Peyer's patch (tissue), 4 donors: ENCODE measurements at regions not wholly inside any gene's neighbourhood (a gene's known extent, or its start where the extent isn't known, plus 50 kb on each side); places are given as distances from the start of the nearest gene placed in this dataset.

ENCODE experiments used
- DNase-seq, 3 donors: peaks; one replicate each; pipeline ENCODE4 v3.0.0-alpha.2; 2017 to 2019
- H3K27ac ChIP-seq, 4 donors: fragments of 200-600 bp; sonication (generic); one replicate each; pipeline ENCODE4 v1.5.1; 2016 to 2019
- H3K27me3 ChIP-seq, 2 donors: fragments of 200-600 bp; sonication (generic); one replicate each; pipeline ENCODE4 v1.5.1; 2019
- H3K36me3 ChIP-seq, 3 donors: fragments of 200-600 bp; sonication (generic); one replicate each; pipeline ENCODE4 v1.5.1; 2016 to 2019
- H3K4me1 ChIP-seq, 4 donors: fragments of 200-600 bp; sonication (generic); one replicate each; pipeline ENCODE4 v1.5.1; 2016 to 2019
- H3K4me3 ChIP-seq, 4 donors: fragments of 200-600 bp; sonication (generic); 1 replicate in 3 of 4; 2 replicates in 1 of 4; pipeline ENCODE4 v1.5.1; 2016 to 2019; ENCODE audit warnings: mild to moderate bottlenecking in 1 of 4
- H3K9me3 ChIP-seq, 4 donors: fragments of 200-600 bp; sonication (generic); one replicate each; pipeline ENCODE4 v1.5.1; 2016 to 2019; ENCODE audit warnings: mild to moderate bottlenecking in 1 of 4
- CTCF ChIP-seq, 6 experiments: fragments of 450-650 bp in 4 of 6; fragments of 200-600 bp in 2 of 6; sonication (generic) in 1 of 6; IDR thresholded peaks; one replicate each; pipeline ENCODE4 v1.5.1; 2017 to 2019; ENCODE audit warnings: antibody characterized with exemption in 6 of 6, mild to moderate bottlenecking in 3 of 6, moderate library complexity in 1 of 6
- POLR2A ChIP-seq, 2 donors: fragments of 450-650 bp; IDR thresholded peaks; one replicate each; pipeline ENCODE4 v1.5.1; 2017; ENCODE audit warnings: antibody characterized with exemption in 2 of 2, mild to moderate bottlenecking in 2 of 2, moderate library complexity in 2 of 2

GRCh38 chr2:47272031-47272864 is 95.9 kb upstream of the CALM2 start:
- H3K36me3 ChIP-seq: no peaks in the 10 kb centered on the region
- peaks cover 7 to 55% (median 12%) of the 10 kb centered on the region in 4 donors for H3K4me1 ChIP-seq
- H3K9me3 ChIP-seq: no peaks in the 10 kb centered on the region
- DNase-seq: peak; percentile 35 to 86 (median 83)
- H3K27ac ChIP-seq: peak overlapping the region; percentile 68 to 87 (median 78)
- no peak for TF ChIP-seq POLR2A (IDR thresholded peaks at IDR 0.05)
- peak; percentile 77 to 98 (median 98) for TF ChIP-seq CTCF (IDR thresholded peaks at IDR 0.05)
- H3K4me3 ChIP-seq: peak overlapping the region; percentile 34 to 45 (median 42)
- no peaks in the 10 kb centered on the region for H3K27me3 ChIP-seq

GRCh38 chr2:47271054-47272000 is 95.0 kb upstream of the CALM2 start:
- H3K27ac ChIP-seq: peak overlapping the region; percentile 68 to 87 (median 78)
- no peaks in the 10 kb centered on the region for H3K36me3 ChIP-seq
- peaks cover 7 to 58% (median 12%) of the 10 kb centered on the region in 4 donors for H3K4me1 ChIP-seq
- no peaks in the 10 kb centered on the region for H3K27me3 ChIP-seq
- H3K9me3 ChIP-seq: no peaks in the 10 kb centered on the region
- H3K4me3 ChIP-seq: no peak overlapping the region
- TF ChIP-seq POLR2A (IDR thresholded peaks at IDR 0.05): no peak
- no peak for TF ChIP-seq CTCF (IDR thresholded peaks at IDR 0.05)
- no peak for DNase-seq

GRCh38 chr2:47270421-47270820 is 94.1 kb upstream of the CALM2 start:
- H3K4me3 ChIP-seq: no peak overlapping the region
- peak overlapping the region in 3 of 4 donors; percentile 59 to 87 (median 84) for H3K27ac ChIP-seq
- no peak for DNase-seq
- no peaks in the 10 kb centered on the region for H3K9me3 ChIP-seq
- peaks cover 7 to 58% (median 12%) of the 10 kb centered on the region in 4 donors for H3K4me1 ChIP-seq
- no peaks in the 10 kb centered on the region for H3K36me3 ChIP-seq
- no peaks in the 10 kb centered on the region for H3K27me3 ChIP-seq
- TF ChIP-seq CTCF (IDR thresholded peaks at IDR 0.05): no peak
- TF ChIP-seq POLR2A (IDR thresholded peaks at IDR 0.05): no peak

GRCh38 chr2:47269316-47270232 is 93.3 kb upstream of the CALM2 start:
- no peaks in the 10 kb centered on the region for H3K27me3 ChIP-seq
- TF ChIP-seq CTCF (IDR thresholded peaks at IDR 0.05): no peak
- TF ChIP-seq POLR2A (IDR thresholded peaks at IDR 0.05): no peak
- peak in 2 of 3 donors; percentile 71 to 72 for DNase-seq
- H3K4me1 ChIP-seq: peaks cover 7 to 58% (median 12%) of the 10 kb centered on the region in 4 donors
- peak overlapping the region in 3 of 4 donors; percentile 59 to 87 (median 84) for H3K27ac ChIP-seq
- H3K4me3 ChIP-seq: no peak overlapping the region
- H3K36me3 ChIP-seq: no peaks in the 10 kb centered on the region
- no peaks in the 10 kb centered on the region for H3K9me3 ChIP-seq

- TF ChIP-seq POLR2A (IDR thresholded peaks at IDR 0.05) (no peak), CTCF (IDR thresholded peaks at IDR 0.05) (no peak)
These were observed 91.4 kb upstream of the CALM2 start for GRCh38 chr2:47267711-47268086.

More at GRCh38 chr2:47267711-47268086, 91.4 kb upstream of the CALM2 start:
- no peaks in the 10 kb centered on the region for H3K9me3 ChIP-seq
- H3K4me1 ChIP-seq: peaks cover 4 to 49% (median 10%) of the 10 kb centered on the region in 4 donors
- no peak overlapping the region for H3K4me3 ChIP-seq
- H3K27ac ChIP-seq: peak overlapping the region in 2 of 4 donors; percentile 22 to 75
- DNase-seq: no peak
- H3K27me3 ChIP-seq: no peaks in the 10 kb centered on the region
- no peaks in the 10 kb centered on the region for H3K36me3 ChIP-seq
